NB4 (cell line): ENCODE measurements at regions not wholly inside any gene's neighbourhood (a gene's known extent, or its start where the extent isn't known, plus 50 kb on each side); places are given as distances from the start of the nearest gene placed in this dataset.

Experiments
- CTCF ChIP-seq: IDR thresholded peaks from one replicate; pipeline ENCODE4 v1.5.1; 2012; ENCODE audit warnings: low read depth, low read length
- MYC ChIP-seq: IDR thresholded peaks from 2 replicates; pipeline ENCODE4 v1.6.1; 2011; ENCODE audit warnings: low read depth, low read length
- POLR2A ChIP-seq: IDR thresholded peaks from 2 replicates; pipeline ENCODE4 v1.6.1; 2011; ENCODE audit warnings: mild to moderate bottlenecking; ENCODE audit not compliant: insufficient read length; ENCODE audit errors: extremely low read depth
- TF ChIP-seq, protein P1 (sequence below): IDR thresholded peaks from 2 replicates; pipeline ENCODE4 v1.6.1; 2011; ENCODE audit warnings: low read depth, low read length

DNA sequence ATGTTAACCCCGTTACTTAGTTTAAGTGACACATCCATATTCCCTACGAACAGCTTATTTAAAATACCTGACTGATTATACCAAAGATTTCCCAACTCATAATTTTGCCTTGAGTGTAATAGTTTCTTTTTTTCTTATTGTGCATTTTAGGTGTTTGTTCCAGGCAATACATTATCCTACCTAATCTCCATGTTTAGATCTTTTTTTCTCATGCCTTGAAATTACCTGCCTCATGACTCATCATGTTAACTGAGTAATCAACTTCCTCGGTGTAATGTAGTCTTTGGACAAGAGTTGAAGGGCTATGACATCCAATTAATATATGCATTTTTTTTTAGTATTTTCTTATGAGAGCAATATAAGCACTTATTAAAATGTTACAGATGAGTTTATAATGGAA is 228.7 kb upstream of the ANKRD50 start:
- TF ChIP-seq POLR2A (no peak), CTCF (no peak), MYC (no peak)
- TF ChIP-seq, protein P1, sequence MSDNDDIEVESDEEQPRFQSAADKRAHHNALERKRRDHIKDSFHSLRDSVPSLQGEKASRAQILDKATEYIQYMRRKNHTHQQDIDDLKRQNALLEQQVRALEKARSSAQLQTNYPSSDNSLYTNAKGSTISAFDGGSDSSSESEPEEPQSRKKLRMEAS, result no peak
